PC-3 (cell line): ENCODE measurements at regions not wholly inside any gene's neighbourhood (a gene's known extent, or its start where the extent isn't known, plus 50 kb on each side); places are given as distances from the start of the nearest gene placed in this dataset.

ENCODE experiments used
- ATAC-seq: fragments of 200-7000 bp; cut with Tn5 transposase; 2 replicates; pipeline ENCODE4 v1.9.1; 2020; ENCODE audit warnings: mild to moderate bottlenecking, moderate library complexity
- BruUV-seq: library from RNA; stranded (reverse); fragments of 400-500 nt; replicated peaks from 2 replicates; lab custom pipeline; 2021; lab: Mats Ljungman, UMichigan
- CTCF ChIA-PET: fragments of 300-600 bp; sonication (Branson Sonifier 250); formaldehyde crosslinking; loops from one replicate; lab custom pipeline; 2022; ENCODE audit warnings: antibody characterized with exemption; lab: Charles Lee
- POLR2A ChIA-PET: fragments of 300-600 bp; sonication (Branson Sonifier 250); formaldehyde crosslinking; loops from one replicate; lab custom pipeline; 2022; ENCODE audit warnings: antibody characterized with exemption; ENCODE audit not compliant: unreplicated experiment; lab: Charles Lee
- DNase-seq: peaks from one replicate; pipeline ENCODE4 v3.0.0-alpha.2; 2015
- H2AFZ ChIP-seq: fragments of 300-600 bp; sonication (generic); 2 replicates; pipeline ENCODE4 v1.6.0; 2016; ENCODE audit warnings: antibody characterized with exemption, low read length
- H3F3A ChIP-seq: fragments of 300-600 bp; sonication (generic); one replicate; pipeline ENCODE4 v1.6.0; 2017; ENCODE audit warnings: antibody characterized with exemption, low read length, control low read depth, mild to moderate bottlenecking; ENCODE audit not compliant: unreplicated experiment
- H3K27ac ChIP-seq: fragments of 300-600 bp; sonication (generic); 2 replicates; pipeline ENCODE4 v1.5.1; 2016; ENCODE audit warnings: mild to moderate bottlenecking, low read length
- H3K27me3 ChIP-seq: fragments of 300-600 bp; sonication (generic); 2 replicates; pipeline ENCODE4 v1.6.1; 2016; ENCODE audit warnings: low read length, mixed read lengths
- H3K36me3 ChIP-seq: fragments of 300-600 bp; sonication (generic); 2 replicates; pipeline ENCODE4 v1.6.1; 2016; ENCODE audit warnings: low read depth, mixed run types, low read length, mixed read lengths
- H3K4me1 ChIP-seq: fragments of 300-600 bp; sonication (generic); 2 replicates; pipeline ENCODE4 v1.5.1; 2016; ENCODE audit warnings: low read length; ENCODE audit not compliant: insufficient read depth
- H3K4me2 ChIP-seq: fragments of 300-600 bp; sonication (generic); 2 replicates; pipeline ENCODE4 v1.6.0; 2016; ENCODE audit warnings: low read length
- H3K4me3 ChIP-seq: fragments of 300-600 bp; sonication (generic); 2 replicates; pipeline ENCODE4 v1.5.1; 2016; ENCODE audit warnings: mild to moderate bottlenecking, low read length, mixed read lengths
- H3K79me2 ChIP-seq: fragments of 300-600 bp; sonication (generic); 2 replicates; pipeline ENCODE4 v1.6.1; 2017; ENCODE audit warnings: low read length, mixed read lengths
- H3K9ac ChIP-seq: fragments of 300-600 bp; sonication (generic); 2 replicates; pipeline ENCODE4 v1.6.0; 2016; ENCODE audit warnings: mild to moderate bottlenecking, low read length
- H3K9me2 ChIP-seq: fragments of 300-600 bp; sonication (generic); replicated peaks from 2 replicates; pipeline ENCODE4 v1.6.1; 2016; ENCODE audit warnings: mixed run types, low read length, mixed read lengths
- H3K9me3 ChIP-seq: fragments of 300-600 bp; sonication (generic); 2 replicates; pipeline ENCODE4 v1.6.1; 2016; ENCODE audit warnings: low read length, mixed read lengths
- H4K20me1 ChIP-seq: fragments of 300-600 bp; sonication (generic); 2 replicates; pipeline ENCODE4 v1.6.1; 2016; ENCODE audit warnings: low read length, mixed read lengths
- EZH2 ChIP-seq: fragments of 300-600 bp; sonication (generic); IDR thresholded peaks from one replicate; pipeline ENCODE4 v1.6.1; 2017; ENCODE audit warnings: antibody characterized with exemption, mild to moderate bottlenecking, low read length; ENCODE audit not compliant: unreplicated experiment
- EZH2phosphoT487 ChIP-seq: fragments of 300-600 bp; sonication (generic); IDR thresholded peaks from 2 replicates; pipeline ENCODE4 v1.6.1; 2018; ENCODE audit warnings: mild to moderate bottlenecking, antibody characterized with exemption, low read length, borderline replicate concordance
- intact Hi-C: fragments of 100-400 bp; cut with micrococcal nuclease; formaldehyde crosslinking; loops from 2 replicates; pipeline ENCODE4 v1.9.0; 2023
- TF ChIP-seq, protein P1 (sequence below): fragments of 300-600 bp; sonication (generic); conservative IDR thresholded peaks from 2 replicates; pipeline ENCODE4 v1.5.1; 2017; ENCODE audit warnings: antibody characterized with exemption, low read depth, mild to moderate bottlenecking, low read length

DNA sequence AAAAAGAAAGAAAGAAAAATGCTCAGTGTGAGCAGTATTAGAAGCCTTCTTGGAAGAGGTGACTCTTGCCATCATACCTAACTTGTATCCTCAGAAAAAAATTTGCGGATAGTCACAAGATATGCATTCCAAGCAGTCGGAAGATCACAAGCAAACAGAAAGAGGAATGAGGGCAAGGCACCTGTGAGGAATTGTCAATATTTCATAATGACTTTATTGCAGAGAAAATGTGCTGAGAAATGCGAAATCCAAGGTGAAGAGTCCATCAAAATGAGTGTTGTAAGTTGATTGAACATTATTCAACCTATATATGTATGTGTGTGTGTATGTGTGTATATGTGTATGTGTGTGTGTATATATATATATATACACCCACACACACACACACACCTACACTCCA is 1624.7 kb upstream of the LRRTM3 start:
- Histone ChIP-seq H3K27ac (no peak overlapping the region), H3K9ac (no peak overlapping the region), H3K27me3 (no peaks in the 10 kb centered on the region), H3F3A (no peaks in the 10 kb centered on the region), H2AFZ (no peak overlapping the region), H3K9me3 (no peaks in the 10 kb centered on the region), H3K36me3 (no peaks in the 10 kb centered on the region), H4K20me1 (no peaks in the 10 kb centered on the region), H3K9me2 (no peaks in the 10 kb centered on the region), H3K4me2 (no peak overlapping the region), H3K79me2 (no peaks in the 10 kb centered on the region), H3K4me3 (no peak overlapping the region), H3K4me1 (no peaks in the 10 kb centered on the region)
- CTCF ChIA-PET = no interaction called here
- DNase-seq = no peak
- BruUV-seq = no TSS peak
- intact Hi-C loops = no loop called here
- TF ChIP-seq, protein P1, sequence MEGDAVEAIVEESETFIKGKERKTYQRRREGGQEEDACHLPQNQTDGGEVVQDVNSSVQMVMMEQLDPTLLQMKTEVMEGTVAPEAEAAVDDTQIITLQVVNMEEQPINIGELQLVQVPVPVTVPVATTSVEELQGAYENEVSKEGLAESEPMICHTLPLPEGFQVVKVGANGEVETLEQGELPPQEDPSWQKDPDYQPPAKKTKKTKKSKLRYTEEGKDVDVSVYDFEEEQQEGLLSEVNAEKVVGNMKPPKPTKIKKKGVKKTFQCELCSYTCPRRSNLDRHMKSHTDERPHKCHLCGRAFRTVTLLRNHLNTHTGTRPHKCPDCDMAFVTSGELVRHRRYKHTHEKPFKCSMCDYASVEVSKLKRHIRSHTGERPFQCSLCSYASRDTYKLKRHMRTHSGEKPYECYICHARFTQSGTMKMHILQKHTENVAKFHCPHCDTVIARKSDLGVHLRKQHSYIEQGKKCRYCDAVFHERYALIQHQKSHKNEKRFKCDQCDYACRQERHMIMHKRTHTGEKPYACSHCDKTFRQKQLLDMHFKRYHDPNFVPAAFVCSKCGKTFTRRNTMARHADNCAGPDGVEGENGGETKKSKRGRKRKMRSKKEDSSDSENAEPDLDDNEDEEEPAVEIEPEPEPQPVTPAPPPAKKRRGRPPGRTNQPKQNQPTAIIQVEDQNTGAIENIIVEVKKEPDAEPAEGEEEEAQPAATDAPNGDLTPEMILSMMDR = no peak
- TF ChIP-seq EZH2phosphoT487 (no peak), EZH2 (no peak)
- ATAC-seq = no peak
- POLR2A ChIA-PET = no interaction called here

DNA sequence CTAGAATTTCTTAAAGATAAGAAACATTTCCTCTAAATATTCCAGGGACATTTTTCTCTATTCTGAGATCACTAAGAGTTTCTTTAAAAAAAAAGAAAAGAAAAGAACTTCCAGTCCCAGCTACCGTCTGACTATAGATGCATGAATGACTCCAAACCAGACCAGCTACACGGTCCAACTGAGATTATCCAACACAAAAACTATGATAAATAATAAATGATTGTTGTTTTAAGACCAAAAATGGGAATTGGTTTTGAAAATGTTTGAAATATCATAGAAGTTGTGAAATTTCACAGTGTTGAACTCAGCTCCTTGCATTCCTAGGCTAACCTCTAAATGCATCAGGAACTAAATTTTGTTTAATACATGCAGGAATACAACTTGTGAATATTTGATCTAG is 1619.6 kb upstream of the LRRTM3 start:
- CTCF ChIA-PET = no interaction called here
- no peaks in the 10 kb centered on the region for H3K27me3 ChIP-seq
- H3K9ac ChIP-seq = no peak overlapping the region
- H3K4me2 ChIP-seq = no peak overlapping the region
- no peaks in the 10 kb centered on the region for H4K20me1 ChIP-seq
- H3K36me3 ChIP-seq = no peaks in the 10 kb centered on the region
- no peaks in the 10 kb centered on the region for H3K79me2 ChIP-seq
- POLR2A ChIA-PET = no interaction called here
- H3K9me2 ChIP-seq = no peaks in the 10 kb centered on the region
- no peaks in the 10 kb centered on the region for H3K9me3 ChIP-seq
- TF ChIP-seq, protein P1 = no peak
- TF ChIP-seq EZH2 (no peak), EZH2phosphoT487 (no peak)
- DNase-seq = no peak
- H3F3A ChIP-seq = no peaks in the 10 kb centered on the region
- no peak overlapping the region for H3K4me3 ChIP-seq
- H2AFZ ChIP-seq = no peak overlapping the region
- ATAC-seq = no peak
- no TSS peak for BruUV-seq
- H3K27ac ChIP-seq = no peak overlapping the region
- intact Hi-C loops = no loop called here
- H3K4me1 ChIP-seq = no peaks in the 10 kb centered on the region

DNA sequence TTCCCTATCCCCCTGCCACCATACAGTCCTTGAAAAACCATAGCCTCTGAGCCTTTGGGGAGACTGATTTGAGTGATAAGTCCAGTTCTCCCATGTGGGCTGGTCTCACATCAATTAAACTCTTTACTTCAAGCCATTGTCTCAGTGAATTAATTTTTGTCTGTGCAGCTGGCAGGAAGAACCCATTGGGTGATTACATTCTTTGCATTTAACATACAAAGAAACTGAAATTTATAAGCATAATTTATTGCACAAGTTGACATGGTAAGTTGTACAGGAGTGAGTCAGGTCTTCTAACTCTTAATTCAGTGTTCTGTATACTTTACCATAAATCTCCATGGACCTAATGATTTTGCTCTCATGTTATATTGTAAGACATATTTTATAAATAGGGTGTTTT is 1613.0 kb upstream of the LRRTM3 start:
- H3K4me3 ChIP-seq = no peak overlapping the region
- no peaks in the 10 kb centered on the region for H4K20me1 ChIP-seq
- no peak overlapping the region for H3K27ac ChIP-seq
- H2AFZ ChIP-seq = no peak overlapping the region
- H3K9me3 ChIP-seq = no peaks in the 10 kb centered on the region
- TF ChIP-seq EZH2phosphoT487 = no peak
- TF ChIP-seq, protein P1 = no peak
- TF ChIP-seq EZH2 = no peak
- no TSS peak for BruUV-seq
- no peaks in the 10 kb centered on the region for H3K9me2 ChIP-seq
- H3F3A ChIP-seq = no peaks in the 10 kb centered on the region
- H3K27me3 ChIP-seq = no peaks in the 10 kb centered on the region
- no peak for ATAC-seq
- ChIA-PET CTCF (no interaction called here), POLR2A (no interaction called here)
- peak; percentile 28 for DNase-seq
- peaks cover 11% of the 10 kb centered on the region; the same call in 1 of the 2 replicates for H3K4me1 ChIP-seq
- H3K9ac ChIP-seq = no peak overlapping the region
- H3K4me2 ChIP-seq = no peak overlapping the region
- H3K36me3 ChIP-seq = no peaks in the 10 kb centered on the region
- intact Hi-C loops = no loop called here
- H3K79me2 ChIP-seq = no peaks in the 10 kb centered on the region
